Uterus (tissue), 3 donors: ENCODE measurements at regions not wholly inside any gene's neighbourhood (a gene's known extent, or its start where the extent isn't known, plus 50 kb on each side); places are given as distances from the start of the nearest gene placed in this dataset.

Experiments
- DNase-seq, 2 donors: peaks; one replicate each; pipeline ENCODE4 v3.0.0-alpha.2; 2019 to 2020
- H3K27ac ChIP-seq, 2 donors: fragments of 200-600 bp; sonication (generic); 1 replicate in 1 of 2; 2 replicates in 1 of 2; pipeline ENCODE4 v1.5.1; 2016 to 2018
- H3K27me3 ChIP-seq, 2 donors: fragments of 200-600 bp; sonication (generic); one replicate each; pipeline ENCODE4 v1.5.1; 2018 to 2019; ENCODE audit warnings: control low read depth in 1 of 2
- H3K36me3 ChIP-seq, 2 donors: fragments of 200-600 bp; sonication (generic); one replicate each; pipeline ENCODE4 v1.5.1; 2019; ENCODE audit warnings: control low read depth in 1 of 2
- H3K4me1 ChIP-seq, 2 donors: fragments of 200-600 bp; sonication (generic); one replicate each; pipeline ENCODE4 v1.5.1; 2018 to 2019; ENCODE audit warnings: control low read depth in 1 of 2
- H3K4me3 ChIP-seq, 2 donors: fragments of 200-600 bp; sonication (generic); 1 replicate in 1 of 2; 2 replicates in 1 of 2; pipeline ENCODE4 v1.5.1; 2018 to 2019; ENCODE audit warnings: mild to moderate bottlenecking in 1 of 2
- H3K9me3 ChIP-seq, 2 donors: fragments of 200-600 bp; sonication (generic); one replicate each; pipeline ENCODE4 v1.5.1; 2019; ENCODE audit warnings: control low read depth in 1 of 2
- POLR2A ChIP-seq, 2 donors: fragments of 450-650 bp; IDR thresholded peaks; one replicate each; pipeline ENCODE4 v1.6.1; 2016; ENCODE audit warnings: antibody characterized with exemption in 2 of 2, mild to moderate bottlenecking in 1 of 2, moderate library complexity in 1 of 2
- intact Hi-C: fragments of 100-400 bp; cut with DNase I; formaldehyde crosslinking; loops from one replicate; pipeline ENCODE4 v1.15.1; 2023; ENCODE audit warnings: low total_unique reads
- TF ChIP-seq, protein P1 (sequence below), 4 experiments: fragments of 200-600 bp in 2 of 4; fragments of 450-650 bp in 2 of 4; sonication (generic) in 2 of 4; IDR thresholded peaks; one replicate each; pipeline ENCODE4 v1.5.1; 2016 to 2019; ENCODE audit warnings: antibody characterized with exemption in 4 of 4, mild to moderate bottlenecking in 2 of 4, moderate library complexity in 1 of 4
- donor health status: DM: yes; HTN: yes; CAD: no.

GRCh38 chr2:234191819-234192407, 141.4 kb downstream of the SPP2 start:
- Histone ChIP-seq H3K27me3 (no peaks in the 10 kb centered on the region), H3K27ac (no peak overlapping the region), H3K9me3 (no peaks in the 10 kb centered on the region), H3K36me3 (no peaks in the 10 kb centered on the region), H3K4me1 (no peaks in the 10 kb centered on the region), H3K4me3 (no peak overlapping the region)
- no peak for DNase-seq
- intact Hi-C loops, result no loop called here
- TF ChIP-seq POLR2A (IDR thresholded peaks at IDR 0.05), result no peak
- TF ChIP-seq, protein P1, sequence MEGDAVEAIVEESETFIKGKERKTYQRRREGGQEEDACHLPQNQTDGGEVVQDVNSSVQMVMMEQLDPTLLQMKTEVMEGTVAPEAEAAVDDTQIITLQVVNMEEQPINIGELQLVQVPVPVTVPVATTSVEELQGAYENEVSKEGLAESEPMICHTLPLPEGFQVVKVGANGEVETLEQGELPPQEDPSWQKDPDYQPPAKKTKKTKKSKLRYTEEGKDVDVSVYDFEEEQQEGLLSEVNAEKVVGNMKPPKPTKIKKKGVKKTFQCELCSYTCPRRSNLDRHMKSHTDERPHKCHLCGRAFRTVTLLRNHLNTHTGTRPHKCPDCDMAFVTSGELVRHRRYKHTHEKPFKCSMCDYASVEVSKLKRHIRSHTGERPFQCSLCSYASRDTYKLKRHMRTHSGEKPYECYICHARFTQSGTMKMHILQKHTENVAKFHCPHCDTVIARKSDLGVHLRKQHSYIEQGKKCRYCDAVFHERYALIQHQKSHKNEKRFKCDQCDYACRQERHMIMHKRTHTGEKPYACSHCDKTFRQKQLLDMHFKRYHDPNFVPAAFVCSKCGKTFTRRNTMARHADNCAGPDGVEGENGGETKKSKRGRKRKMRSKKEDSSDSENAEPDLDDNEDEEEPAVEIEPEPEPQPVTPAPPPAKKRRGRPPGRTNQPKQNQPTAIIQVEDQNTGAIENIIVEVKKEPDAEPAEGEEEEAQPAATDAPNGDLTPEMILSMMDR (IDR thresholded peaks at IDR 0.05), result no peak

- TF ChIP-seq POLR2A (IDR thresholded peaks at IDR 0.05), result no peak
- TF ChIP-seq, protein P1 (IDR thresholded peaks at IDR 0.05), result no peak
- intact Hi-C loops, result no loop called here
- Histone ChIP-seq H3K36me3 (no peaks in the 10 kb centered on the region), H3K27ac (no peak overlapping the region), H3K4me3 (no peak overlapping the region), H3K4me1 (no peaks in the 10 kb centered on the region), H3K9me3 (no peaks in the 10 kb centered on the region), H3K27me3 (no peaks in the 10 kb centered on the region)
- no peak for DNase-seq
These were observed 139.3 kb downstream of the SPP2 start for GRCh38 chr2:234189786-234190300.

DNA sequence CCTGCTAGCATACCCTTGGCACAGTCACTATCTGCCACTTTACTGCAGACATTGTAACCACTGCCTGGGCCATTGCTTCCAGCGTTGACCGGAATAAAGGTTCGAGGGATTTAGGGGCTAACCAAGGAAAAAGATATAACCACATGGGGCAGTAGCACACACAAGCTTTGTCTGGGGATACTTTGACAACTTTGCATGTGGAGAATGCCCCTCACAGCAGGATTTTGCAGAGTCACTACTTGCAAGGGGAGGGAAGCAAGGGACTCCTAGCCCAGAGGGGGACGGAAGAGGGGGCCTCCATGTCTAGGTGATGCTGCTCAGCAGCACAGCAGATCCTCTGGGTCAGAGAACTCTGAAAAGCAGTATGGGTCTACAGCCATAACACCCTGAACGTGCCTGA, 138.7 kb downstream of the SPP2 start:
- TF ChIP-seq, protein P1 (IDR thresholded peaks at IDR 0.05), result no peak
- TF ChIP-seq POLR2A (IDR thresholded peaks at IDR 0.05), result no peak
- H3K4me3 ChIP-seq, result no peak overlapping the region
- H3K36me3 ChIP-seq, result no peaks in the 10 kb centered on the region

GRCh38 chr2:234187646-234188174, 137.2 kb downstream of the SPP2 start:
- intact Hi-C loops, result no loop called here

More for the DNA sequence above, 138.7 kb downstream of the SPP2 start:
- Histone ChIP-seq H3K9me3 (no peaks in the 10 kb centered on the region), H3K27me3 (no peaks in the 10 kb centered on the region), H3K4me1 (no peaks in the 10 kb centered on the region), H3K27ac (no peak overlapping the region)
- no peak for DNase-seq
- intact Hi-C loops, result no loop called here

DNA sequence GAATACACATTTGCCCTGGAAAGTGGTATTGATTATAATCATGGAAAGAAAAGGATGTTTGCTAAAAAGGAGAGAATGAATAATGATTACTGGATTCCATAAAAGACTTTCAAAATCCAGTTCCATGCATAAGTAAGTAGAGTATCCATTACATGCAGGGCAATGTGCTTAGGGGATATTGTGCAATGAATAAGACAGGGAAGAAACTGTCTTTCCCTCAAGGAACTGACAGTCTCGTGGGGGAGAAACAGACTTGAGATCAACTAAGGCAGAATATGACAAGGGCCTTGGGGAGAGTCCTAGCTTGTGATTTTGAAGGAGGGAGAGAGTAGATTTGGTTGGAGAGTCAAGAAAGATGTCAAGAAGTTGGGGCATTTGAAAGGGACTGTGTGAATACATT, 130.6 kb downstream of the SPP2 start:
- H3K9me3 ChIP-seq, result no peaks in the 10 kb centered on the region
- H3K4me1 ChIP-seq, result no peaks in the 10 kb centered on the region
- H3K27me3 ChIP-seq, result no peaks in the 10 kb centered on the region
- no peak for TF ChIP-seq POLR2A (IDR thresholded peaks at IDR 0.05)
- TF ChIP-seq, protein P1 (IDR thresholded peaks at IDR 0.05), result no peak
- no peaks in the 10 kb centered on the region for H3K36me3 ChIP-seq
- H3K27ac ChIP-seq, result no peak overlapping the region
- intact Hi-C loops, result no loop called here
- no peak overlapping the region for H3K4me3 ChIP-seq
- no peak for DNase-seq

More at GRCh38 chr2:234187646-234188174, 137.2 kb downstream of the SPP2 start:
- TF ChIP-seq, protein P1 (IDR thresholded peaks at IDR 0.05), result no peak
- no peaks in the 10 kb centered on the region for H3K4me1 ChIP-seq
- no peak overlapping the region for H3K4me3 ChIP-seq
- H3K36me3 ChIP-seq, result no peaks in the 10 kb centered on the region
- H3K27me3 ChIP-seq, result no peaks in the 10 kb centered on the region
- no peak for DNase-seq
- H3K9me3 ChIP-seq, result no peaks in the 10 kb centered on the region
- no peak overlapping the region for H3K27ac ChIP-seq
